ENCODE measurements at regions not wholly inside any gene's neighbourhood (a gene's known extent, or its start where the extent isn't known, plus 50 kb on each side); places are given as distances from the start of the nearest gene placed in this dataset.

GRCh38 chr5:56692359-56693219 lies 122.8 kb upstream of the MAP3K1 start:
- in situ Hi-C loops (cut with MboI; ENCODE audit: low sequenced_read_pairs), result no loop called here

- in situ Hi-C loops (cut with MboI; ENCODE audit: low sequenced_read_pairs), result no loop called here
These were observed 126.9 kb upstream of the MAP3K1 start for GRCh38 chr5:56688402-56688801.

GRCh38 chr5:56686337-56687195 lies 128.8 kb upstream of the MAP3K1 start:
- in situ Hi-C loops (cut with MboI; ENCODE audit: low sequenced_read_pairs), result no loop called here

- in situ Hi-C loops (cut with MboI; ENCODE audit: low sequenced_read_pairs), result no loop called here
These were observed 129.7 kb upstream of the MAP3K1 start for GRCh38 chr5:56685503-56686217.

GRCh38 chr5:56684159-56684558 lies 131.2 kb upstream of the MAP3K1 start:
- in situ Hi-C loops (cut with MboI; ENCODE audit: low sequenced_read_pairs), result no loop called here

- in situ Hi-C loops (cut with MboI; ENCODE audit: low sequenced_read_pairs), result no loop called here
These were observed 131.6 kb upstream of the MAP3K1 start for GRCh38 chr5:56683733-56684132.

- in situ Hi-C loops (cut with MboI; ENCODE audit: low sequenced_read_pairs), result no loop called here
These were observed 132.1 kb upstream of the MAP3K1 start for GRCh38 chr5:56683281-56683680.

GRCh38 chr5:56681346-56681745 lies 134.0 kb upstream of the MAP3K1 start:
- in situ Hi-C loops (cut with MboI; ENCODE audit: low sequenced_read_pairs), result no loop called here

- in situ Hi-C loops (cut with MboI; ENCODE audit: low sequenced_read_pairs), result no loop called here
These were observed 134.6 kb upstream of the MAP3K1 start for GRCh38 chr5:56680731-56681130.

GRCh38 chr5:56677690-56678305 lies 137.6 kb upstream of the MAP3K1 start:
- in situ Hi-C loops (cut with MboI; ENCODE audit: low sequenced_read_pairs), result no loop called here

- in situ Hi-C loops (cut with MboI; ENCODE audit: low sequenced_read_pairs), result no loop called here
These were observed 139.1 kb upstream of the MAP3K1 start for GRCh38 chr5:56676091-56676768.

- in situ Hi-C loops (cut with MboI; ENCODE audit: low sequenced_read_pairs), result no loop called here
These were observed 140.9 kb upstream of the MAP3K1 start for GRCh38 chr5:56674441-56674840.

- in situ Hi-C loops (cut with MboI; ENCODE audit: low sequenced_read_pairs), result no loop called here
These were observed 142.2 kb upstream of the MAP3K1 start for GRCh38 chr5:56673171-56673570.

GRCh38 chr5:56671571-56671970 lies 143.8 kb upstream of the MAP3K1 start:
- in situ Hi-C loops (cut with MboI; ENCODE audit: low sequenced_read_pairs), result no loop called here

GRCh38 chr5:56670916-56671315 lies 144.4 kb upstream of the MAP3K1 start:
- in situ Hi-C loops (cut with MboI; ENCODE audit: low sequenced_read_pairs), result no loop called here

- in situ Hi-C loops (cut with MboI; ENCODE audit: low sequenced_read_pairs), result no loop called here
These were observed 145.5 kb upstream of the MAP3K1 start for GRCh38 chr5:56669534-56670483.

- in situ Hi-C loops (cut with MboI; ENCODE audit: low sequenced_read_pairs), result no loop called here
These were observed 146.4 kb upstream of the MAP3K1 start for GRCh38 chr5:56668996-56669395.

- in situ Hi-C loops (cut with MboI; ENCODE audit: low sequenced_read_pairs), result no loop called here
These were observed 147.7 kb upstream of the MAP3K1 start for GRCh38 chr5:56667692-56668091.

GRCh38 chr5:56666901-56667300 lies 148.4 kb upstream of the MAP3K1 start:
- in situ Hi-C loops (cut with MboI; ENCODE audit: low sequenced_read_pairs), result no loop called here

Measured in HL-60/S4 treated with phorbol 12-myristate 13-acetate at 8.2 ng/mL for 4 days and 3 days (cell line).